ENCODE measurements at regions not wholly inside any gene's neighbourhood (a gene's known extent, or its start where the extent isn't known, plus 50 kb on each side); places are given as distances from the start of the nearest gene placed in this dataset.

DNA sequence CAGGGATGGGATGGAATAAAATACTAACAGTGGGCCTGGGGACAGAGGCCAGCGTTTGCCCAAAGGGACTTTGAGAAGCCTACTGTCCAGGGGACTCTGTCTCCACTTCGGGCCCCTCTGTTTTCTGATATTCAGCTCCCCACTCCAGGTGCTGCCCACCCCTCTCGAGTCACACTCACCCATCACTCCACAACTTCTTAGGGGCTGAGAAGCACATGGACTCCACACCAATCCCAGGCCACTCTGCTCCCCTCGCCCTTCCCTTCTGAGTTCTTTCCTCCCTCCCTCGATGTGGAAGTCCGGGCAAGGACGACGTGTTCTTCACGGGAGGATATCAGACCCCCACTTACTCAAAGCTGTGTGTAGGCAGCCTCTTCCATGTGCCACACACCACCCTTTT, 124.5 kb downstream of the BARX1 start:
- peak; percentile 39 for DNase-seq
- no peaks in the 10 kb centered on the region for H3K36me3 Mint-ChIP-seq (ENCODE audit: low read depth)
- no peaks in the 10 kb centered on the region for H3K27me3 ChIP-seq (ENCODE audit: control insufficient read depth, insufficient read depth, low read length, poor library complexity, severe bottlenecking)
- peaks cover 18% of the 10 kb centered on the region for H3K27me3 Mint-ChIP-seq (ENCODE audit: insufficient read depth)
- H3K9me3 ChIP-seq (ENCODE audit: control insufficient read depth, low read length), result peaks cover 13% of the 10 kb centered on the region
- H3K4me3 Mint-ChIP-seq, result no peak overlapping the region
- H3K9me3 Mint-ChIP-seq, result peaks cover 11% of the 10 kb centered on the region
- peaks cover 9% of the 10 kb centered on the region for H3K4me1 Mint-ChIP-seq
- H3K27ac Mint-ChIP-seq, result no peak overlapping the region
- no peak overlapping the region for H3K4me3 ChIP-seq (ENCODE audit: low read length)
- no peak overlapping the region for H3K9ac ChIP-seq (ENCODE audit: extremely low read depth, low read length, poor library complexity, severe bottlenecking)
- no peak overlapping the region for H3K27ac ChIP-seq (ENCODE audit: low read depth, low read length)
- no peaks in the 10 kb centered on the region for H3K36me3 ChIP-seq (ENCODE audit: control insufficient read depth, insufficient read depth, low read length)
- WGBS, 2 experiments (ENCODE audit: insufficient coverage in 1 of 2, insufficient read length in 1 of 2), result 80 to 83% methylated on average over 2 to 9 of the region's 9 CpGs
- TF ChIP-seq, protein P1, sequence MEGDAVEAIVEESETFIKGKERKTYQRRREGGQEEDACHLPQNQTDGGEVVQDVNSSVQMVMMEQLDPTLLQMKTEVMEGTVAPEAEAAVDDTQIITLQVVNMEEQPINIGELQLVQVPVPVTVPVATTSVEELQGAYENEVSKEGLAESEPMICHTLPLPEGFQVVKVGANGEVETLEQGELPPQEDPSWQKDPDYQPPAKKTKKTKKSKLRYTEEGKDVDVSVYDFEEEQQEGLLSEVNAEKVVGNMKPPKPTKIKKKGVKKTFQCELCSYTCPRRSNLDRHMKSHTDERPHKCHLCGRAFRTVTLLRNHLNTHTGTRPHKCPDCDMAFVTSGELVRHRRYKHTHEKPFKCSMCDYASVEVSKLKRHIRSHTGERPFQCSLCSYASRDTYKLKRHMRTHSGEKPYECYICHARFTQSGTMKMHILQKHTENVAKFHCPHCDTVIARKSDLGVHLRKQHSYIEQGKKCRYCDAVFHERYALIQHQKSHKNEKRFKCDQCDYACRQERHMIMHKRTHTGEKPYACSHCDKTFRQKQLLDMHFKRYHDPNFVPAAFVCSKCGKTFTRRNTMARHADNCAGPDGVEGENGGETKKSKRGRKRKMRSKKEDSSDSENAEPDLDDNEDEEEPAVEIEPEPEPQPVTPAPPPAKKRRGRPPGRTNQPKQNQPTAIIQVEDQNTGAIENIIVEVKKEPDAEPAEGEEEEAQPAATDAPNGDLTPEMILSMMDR (conservative IDR thresholded peaks at IDR 0.05), result no peak
- no peaks in the 10 kb centered on the region for H3K4me1 ChIP-seq (ENCODE audit: control insufficient read depth, insufficient read depth, low read length)

DNA sequence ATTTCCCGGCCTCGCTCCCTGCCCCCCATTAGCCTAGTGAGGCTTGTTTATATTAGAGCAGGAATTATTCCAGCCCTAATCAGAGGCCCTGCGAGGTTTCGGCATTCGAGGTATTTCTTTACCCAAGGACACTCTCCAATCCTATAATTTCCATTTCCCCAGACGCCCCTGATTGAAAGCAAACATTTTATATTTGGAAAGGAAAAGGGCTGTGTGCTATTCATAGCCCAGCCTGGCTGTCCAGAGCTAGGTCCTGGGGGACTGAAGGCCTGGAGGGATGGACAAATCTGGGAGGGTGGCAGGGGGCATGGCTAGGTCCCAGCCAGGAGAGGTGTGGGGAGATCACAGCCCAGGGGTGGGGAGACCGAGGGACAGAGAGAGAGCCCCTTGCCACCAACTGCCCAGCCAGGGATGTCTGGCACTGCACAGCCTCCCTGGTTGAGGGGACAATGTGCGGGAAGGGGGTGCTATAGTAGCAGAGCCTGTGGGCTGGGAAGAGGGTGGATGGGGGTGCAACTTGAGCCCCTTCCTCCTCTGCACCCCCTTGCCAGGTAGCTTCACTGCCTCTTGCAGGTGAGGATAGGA, 125.1 kb downstream of the BARX1 start:
- no peak overlapping the region for H3K27ac ChIP-seq (ENCODE audit: low read depth, low read length)
- TF ChIP-seq, protein P1 (conservative IDR thresholded peaks at IDR 0.05), result no peak
- H3K4me1 ChIP-seq (ENCODE audit: control insufficient read depth, insufficient read depth, low read length), result no peaks in the 10 kb centered on the region
- peaks cover 11% of the 10 kb centered on the region for H3K9me3 Mint-ChIP-seq
- no peak overlapping the region for H3K4me3 Mint-ChIP-seq
- WGBS, 2 experiments (ENCODE audit: insufficient coverage in 1 of 2, insufficient read length in 1 of 2), result 89% methylated on average over 8 of the region's 8 CpGs; no CpG with 5 or more reads in 1 of the 2 experiments
- peaks cover 9% of the 10 kb centered on the region for H3K4me1 Mint-ChIP-seq
- H3K36me3 ChIP-seq (ENCODE audit: control insufficient read depth, insufficient read depth, low read length), result no peaks in the 10 kb centered on the region
- H3K36me3 Mint-ChIP-seq (ENCODE audit: low read depth), result no peaks in the 10 kb centered on the region
- H3K27me3 Mint-ChIP-seq (ENCODE audit: insufficient read depth), result peaks cover 19% of the 10 kb centered on the region
- no peak overlapping the region for H3K4me3 ChIP-seq (ENCODE audit: low read length)
- H3K27me3 ChIP-seq (ENCODE audit: control insufficient read depth, insufficient read depth, low read length, poor library complexity, severe bottlenecking), result no peaks in the 10 kb centered on the region
- peaks cover 13% of the 10 kb centered on the region for H3K9me3 ChIP-seq (ENCODE audit: control insufficient read depth, low read length)
- H3K27ac Mint-ChIP-seq, result no peak overlapping the region
- no peak for DNase-seq
- no peak overlapping the region for H3K9ac ChIP-seq (ENCODE audit: extremely low read depth, low read length, poor library complexity, severe bottlenecking)

DNA sequence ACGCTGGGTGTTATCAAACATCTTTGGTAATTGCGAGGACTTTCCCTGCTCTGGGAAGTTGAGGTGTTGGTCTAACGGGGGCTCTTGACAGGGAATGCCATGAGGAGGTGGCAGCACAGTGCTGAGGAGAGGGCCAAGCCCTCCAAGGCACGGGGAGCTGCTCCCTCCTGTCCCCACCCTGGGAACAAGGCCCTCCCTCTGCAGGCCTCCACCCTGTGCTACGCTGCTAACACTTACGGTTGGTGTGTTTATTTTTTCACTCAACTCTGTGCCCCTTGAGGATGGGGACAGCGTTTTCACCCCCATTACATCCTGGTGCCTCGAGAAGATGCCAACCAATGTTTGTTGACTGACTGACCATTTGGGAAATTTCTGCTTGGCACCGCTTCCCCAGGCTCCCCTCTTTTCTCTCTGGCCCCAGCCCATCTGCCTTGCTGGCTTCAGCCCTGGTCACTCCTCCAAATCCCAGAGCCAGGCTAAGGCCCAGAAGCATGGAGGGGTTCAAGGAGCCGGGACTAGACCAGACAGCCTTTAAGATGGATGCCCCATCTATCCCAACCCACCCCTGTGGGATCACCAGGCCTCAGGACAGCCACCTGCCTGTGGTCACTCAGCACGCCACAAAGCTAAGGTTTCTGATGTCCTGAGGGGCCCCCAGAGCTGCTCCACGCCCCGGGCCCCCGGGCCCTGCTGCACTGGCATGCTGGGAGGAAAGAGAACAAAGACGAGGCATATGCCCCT, 125.7 kb downstream of the BARX1 start:
- Histone ChIP-seq H3K9ac (ENCODE audit: extremely low read depth, low read length, poor library complexity, severe bottlenecking) (no peak overlapping the region), H3K27me3 (ENCODE audit: control insufficient read depth, insufficient read depth, low read length, poor library complexity, severe bottlenecking) (no peaks in the 10 kb centered on the region), H3K4me1 (ENCODE audit: control insufficient read depth, insufficient read depth, low read length) (no peaks in the 10 kb centered on the region), H3K4me3 (ENCODE audit: low read length) (no peak overlapping the region), H3K36me3 (ENCODE audit: control insufficient read depth, insufficient read depth, low read length) (no peaks in the 10 kb centered on the region), H3K9me3 (ENCODE audit: control insufficient read depth, low read length) (peaks cover 10% of the 10 kb centered on the region), H3K27ac (ENCODE audit: low read depth, low read length) (no peak overlapping the region)
- DNase-seq, result peak; percentile 49
- no peak overlapping the region for H3K4me3 Mint-ChIP-seq
- H3K27ac Mint-ChIP-seq, result no peak overlapping the region
- H3K27me3 Mint-ChIP-seq (ENCODE audit: insufficient read depth), result peaks cover 22% of the 10 kb centered on the region
- H3K36me3 Mint-ChIP-seq (ENCODE audit: low read depth), result no peaks in the 10 kb centered on the region
- peaks cover 11% of the 10 kb centered on the region for H3K9me3 Mint-ChIP-seq
- peaks cover 9% of the 10 kb centered on the region for H3K4me1 Mint-ChIP-seq
- WGBS, 2 experiments (ENCODE audit: insufficient coverage in 1 of 2, insufficient read length in 1 of 2), result 90 to 91% methylated on average over 8 to 15 of the region's 15 CpGs
- TF ChIP-seq, protein P1 (conservative IDR thresholded peaks at IDR 0.05), result no peak
